Mesendoderm (in vitro differentiated cells): ENCODE measurements at regions not wholly inside any gene's neighbourhood (a gene's known extent, or its start where the extent isn't known, plus 50 kb on each side); places are given as distances from the start of the nearest gene placed in this dataset.
"Not testable (repeated sequence)": the region's sequence is repeated elsewhere in the genome, so short reads cannot be mapped to it uniquely, and the experiment has no call there.

ENCODE experiments used
- DNase-seq: peaks from one replicate; pipeline ENCODE4 v3.0.0; 2013
- H2AK5ac ChIP-seq: 2 replicates; pipeline ENCODE4 v1.6.1; 2013; ENCODE audit warnings: low read length, inconsistent platforms
- H2BK120ac ChIP-seq: 2 replicates; pipeline ENCODE4 v1.6.1; 2013; ENCODE audit warnings: low read depth, mild to moderate bottlenecking, low read length, moderate library complexity, mixed read lengths
- H2BK15ac ChIP-seq: replicated peaks from 2 replicates; pipeline ENCODE4 v1.6.1; 2013; ENCODE audit warnings: low read depth, mild to moderate bottlenecking, moderate library complexity
- H2BK5ac ChIP-seq: 2 replicates; pipeline ENCODE4 v1.6.1; 2013; ENCODE audit warnings: low read length, inconsistent platforms
- H3K18ac ChIP-seq: 2 replicates; pipeline ENCODE4 v1.6.1; 2013; ENCODE audit warnings: mild to moderate bottlenecking, low read length, mixed read lengths
- H3K23ac ChIP-seq: one replicate; pipeline ENCODE4 v1.6.1; 2013; ENCODE audit warnings: low read length
- H3K27ac ChIP-seq: 2 replicates; pipeline ENCODE4 v1.5.1; 2013; ENCODE audit warnings: low read depth, mild to moderate bottlenecking, inconsistent platforms, low read length, moderate library complexity
- H3K27me3 ChIP-seq: 2 replicates; pipeline ENCODE4 v1.6.1; 2013; ENCODE audit warnings: low read length, control low read depth, mild to moderate bottlenecking, inconsistent platforms; ENCODE audit not compliant: insufficient read depth, poor library complexity
- H3K36me3 ChIP-seq: 2 replicates; pipeline ENCODE4 v1.6.1; 2013; ENCODE audit warnings: low read length, inconsistent platforms; ENCODE audit not compliant: control insufficient read depth, insufficient read depth
- H3K4ac ChIP-seq: one replicate; pipeline ENCODE4 v1.6.1; 2013; ENCODE audit warnings: low read depth, mild to moderate bottlenecking, low read length, moderate library complexity
- H3K4me1 ChIP-seq: 2 replicates; pipeline ENCODE4 v1.6.1; 2013; ENCODE audit warnings: low read depth, low read length, inconsistent platforms; ENCODE audit not compliant: control insufficient read depth
- H3K4me2 ChIP-seq: 2 replicates; pipeline ENCODE4 v1.6.1; 2013; ENCODE audit warnings: low read length
- H3K4me3 ChIP-seq: 2 replicates; pipeline ENCODE4 v1.5.1; 2013; ENCODE audit warnings: mild to moderate bottlenecking, low read length
- H3K56ac ChIP-seq: one replicate; pipeline ENCODE4 v1.6.1; 2013; ENCODE audit warnings: low read length
- H3K79me1 ChIP-seq: 2 replicates; pipeline ENCODE4 v1.6.1; 2013; ENCODE audit warnings: low read length, inconsistent platforms
- H3K79me2 ChIP-seq: 2 replicates; pipeline ENCODE4 v1.6.1; 2013; ENCODE audit warnings: mild to moderate bottlenecking, low read length; ENCODE audit not compliant: control insufficient read depth, insufficient read depth
- H3K9ac ChIP-seq: 2 replicates; pipeline ENCODE4 v1.6.1; 2013; ENCODE audit warnings: low read length, inconsistent platforms
- H4K5ac ChIP-seq: one replicate; pipeline ENCODE4 v1.6.1; 2013; ENCODE audit warnings: low read length
- H4K8ac ChIP-seq: one replicate; pipeline ENCODE4 v1.6.1; 2013; ENCODE audit warnings: low read depth, mild to moderate bottlenecking, control low read depth, low read length, moderate library complexity
- WGBS: extraction: QIAGEN DNeasy Blood & Tissue Kit; methylation state at CpG from one replicate; pipeline ENCODE4 v1.1.7; 2013; ENCODE audit warnings: low lambda C conversion rate, missing lambda C conversion rate; ENCODE audit not compliant: insufficient coverage; ENCODE audit errors: extremely low coverage; 5-methylcytosine and 5-hydroxymethylcytosine counted together

- DNase-seq = no peak
- H3K27ac ChIP-seq = no peak overlapping the region
- no peaks in the 10 kb centered on the region for H3K79me2 ChIP-seq
- no peaks in the 10 kb centered on the region for H3K36me3 ChIP-seq
- no peak overlapping the region for H2BK5ac ChIP-seq
- H2BK120ac ChIP-seq = no peak overlapping the region
- no peak overlapping the region for H4K5ac ChIP-seq
- H3K23ac ChIP-seq = no peak overlapping the region
- H3K27me3 ChIP-seq = no peaks in the 10 kb centered on the region
- no peaks in the 10 kb centered on the region for H3K4me1 ChIP-seq
- H2BK15ac ChIP-seq = no peak overlapping the region
- H3K56ac ChIP-seq = no peak overlapping the region
- H2AK5ac ChIP-seq = no peak overlapping the region
- WGBS = no CpG with 5 or more reads among the region's 1 CpG
- no peak overlapping the region for H3K18ac ChIP-seq
- H3K4me2 ChIP-seq = no peak overlapping the region
- H4K8ac ChIP-seq = no peak overlapping the region
- H3K4me3 ChIP-seq = no peak overlapping the region
- H3K79me1 ChIP-seq = no peaks in the 10 kb centered on the region
- no peak overlapping the region for H3K9ac ChIP-seq
- no peak overlapping the region for H3K4ac ChIP-seq
These were observed 212.4 kb upstream of the CACNA2D1 start for GRCh38 chr7:82655965-82656364.

GRCh38 chr7:82650095-82650494 is 206.5 kb upstream of the CACNA2D1 start:
- not testable (repeated sequence) for H2BK15ac ChIP-seq, H3K4ac ChIP-seq, H3K36me3 ChIP-seq, H2BK5ac ChIP-seq, H3K27ac ChIP-seq, H3K79me2 ChIP-seq, H3K9ac ChIP-seq, H2BK120ac ChIP-seq, H3K18ac ChIP-seq, H3K27me3 ChIP-seq, H3K4me3 ChIP-seq, H3K23ac ChIP-seq, H3K56ac ChIP-seq, H3K4me1 ChIP-seq, H4K8ac ChIP-seq, H4K5ac ChIP-seq, H3K4me2 ChIP-seq, DNase-seq, H2AK5ac ChIP-seq, H3K79me1 ChIP-seq
- WGBS = no CpG with 5 or more reads among the region's 10 CpGs

GRCh38 chr7:82633592-82633991 is 190.0 kb upstream of the CACNA2D1 start:
- H2BK15ac ChIP-seq = no peak overlapping the region
- H3K18ac ChIP-seq = no peak overlapping the region
- H2BK5ac ChIP-seq = no peak overlapping the region
- WGBS = no CpG with 5 or more reads among the region's 1 CpG
- no peak overlapping the region for H3K4me3 ChIP-seq
- no peaks in the 10 kb centered on the region for H3K79me1 ChIP-seq
- no peaks in the 10 kb centered on the region for H3K4me1 ChIP-seq
- no peak for DNase-seq
- H3K4me2 ChIP-seq = no peak overlapping the region
- no peak overlapping the region for H4K8ac ChIP-seq
- H3K4ac ChIP-seq = no peak overlapping the region
- H3K9ac ChIP-seq = no peak overlapping the region
- no peak overlapping the region for H4K5ac ChIP-seq
- H3K79me2 ChIP-seq = no peaks in the 10 kb centered on the region
- no peak overlapping the region for H2AK5ac ChIP-seq
- no peak overlapping the region for H3K56ac ChIP-seq
- H2BK120ac ChIP-seq = no peak overlapping the region
- no peaks in the 10 kb centered on the region for H3K27me3 ChIP-seq
- no peak overlapping the region for H3K27ac ChIP-seq
- no peaks in the 10 kb centered on the region for H3K36me3 ChIP-seq
- no peak overlapping the region for H3K23ac ChIP-seq

GRCh38 chr7:82631998-82632397 is 188.4 kb upstream of the CACNA2D1 start:
- no peak overlapping the region for H4K5ac ChIP-seq
- no peak overlapping the region for H3K18ac ChIP-seq
- H3K4me1 ChIP-seq = no peaks in the 10 kb centered on the region
- DNase-seq = no peak
- H3K56ac ChIP-seq = no peak overlapping the region
- H3K23ac ChIP-seq = no peak overlapping the region
- H3K9ac ChIP-seq = no peak overlapping the region
- H2BK15ac ChIP-seq = no peak overlapping the region
- no peaks in the 10 kb centered on the region for H3K36me3 ChIP-seq
- H3K79me1 ChIP-seq = no peaks in the 10 kb centered on the region
- H3K4ac ChIP-seq = no peak overlapping the region
- no peak overlapping the region for H4K8ac ChIP-seq
- no CpG with 5 or more reads among the region's 3 CpGs for WGBS
- no peak overlapping the region for H3K4me2 ChIP-seq
- H3K27ac ChIP-seq = no peak overlapping the region
- no peaks in the 10 kb centered on the region for H3K79me2 ChIP-seq
- H3K4me3 ChIP-seq = no peak overlapping the region
- H3K27me3 ChIP-seq = no peaks in the 10 kb centered on the region
- H2BK5ac ChIP-seq = no peak overlapping the region
- H2AK5ac ChIP-seq = no peak overlapping the region
- H2BK120ac ChIP-seq = no peak overlapping the region

DNA sequence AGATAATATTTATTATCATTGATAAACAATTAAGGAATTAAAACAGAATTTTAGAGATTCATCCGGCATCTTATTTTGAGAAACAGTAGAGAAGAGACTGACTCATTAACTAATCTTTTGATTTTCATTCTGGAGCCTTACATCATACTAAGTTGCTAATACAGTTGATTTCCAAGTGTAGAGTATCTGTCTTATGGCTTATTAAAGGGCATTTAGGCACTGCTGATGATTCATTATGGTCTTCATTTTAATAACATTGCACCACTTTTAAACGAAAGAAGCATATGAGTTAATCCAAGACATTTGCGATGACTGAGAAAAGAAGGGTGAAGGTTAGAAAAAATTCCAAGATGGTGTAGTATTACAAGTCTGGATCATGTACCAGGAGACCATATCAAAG is 186.0 kb upstream of the CACNA2D1 start:
- Histone ChIP-seq H3K4me3 (no peak overlapping the region), H2BK15ac (no peak overlapping the region), H2BK120ac (no peak overlapping the region), H3K4me2 (no peak overlapping the region), H3K4ac (no peak overlapping the region), H2AK5ac (no peak overlapping the region), H3K27ac (no peak overlapping the region), H3K36me3 (no peaks in the 10 kb centered on the region), H3K18ac (no peak overlapping the region), H4K5ac (no peak overlapping the region), H3K9ac (no peak overlapping the region), H3K79me2 (no peaks in the 10 kb centered on the region), H3K27me3 (no peaks in the 10 kb centered on the region), H3K56ac (no peak overlapping the region), H3K79me1 (no peaks in the 10 kb centered on the region), H4K8ac (no peak overlapping the region), H2BK5ac (no peak overlapping the region), H3K4me1 (no peaks in the 10 kb centered on the region), H3K23ac (no peak overlapping the region)
- WGBS = no CpG with 5 or more reads among the region's 3 CpGs
- DNase-seq = no peak

GRCh38 chr7:82625377-82625776 is 181.8 kb upstream of the CACNA2D1 start:
- Histone ChIP-seq H3K23ac (no peak overlapping the region), H2BK5ac (no peak overlapping the region), H3K27me3 (no peaks in the 10 kb centered on the region), H4K8ac (no peak overlapping the region), H3K36me3 (no peaks in the 10 kb centered on the region), H4K5ac (no peak overlapping the region), H3K4me3 (no peak overlapping the region), H3K4me2 (no peak overlapping the region), H2AK5ac (no peak overlapping the region), H3K56ac (no peak overlapping the region), H3K79me2 (no peaks in the 10 kb centered on the region), H2BK15ac (no peak overlapping the region), H3K79me1 (no peaks in the 10 kb centered on the region), H3K4ac (no peak overlapping the region), H3K4me1 (no peaks in the 10 kb centered on the region), H3K9ac (no peak overlapping the region), H3K18ac (no peak overlapping the region), H3K27ac (no peak overlapping the region), H2BK120ac (no peak overlapping the region)
- DNase-seq = peak; percentile 9
- no CpG with 5 or more reads among the region's 2 CpGs for WGBS
